ENCODE measurements at regions not wholly inside any gene's neighbourhood (a gene's known extent, or its start where the extent isn't known, plus 50 kb on each side); places are given as distances from the start of the nearest gene placed in this dataset.

GRCh38 chr16:35170061-35170460, 1710.6 kb downstream of the TP53TG3F start:
- peak; percentile 65 for DNase-seq (ENCODE audit: low spot score)

DNA sequence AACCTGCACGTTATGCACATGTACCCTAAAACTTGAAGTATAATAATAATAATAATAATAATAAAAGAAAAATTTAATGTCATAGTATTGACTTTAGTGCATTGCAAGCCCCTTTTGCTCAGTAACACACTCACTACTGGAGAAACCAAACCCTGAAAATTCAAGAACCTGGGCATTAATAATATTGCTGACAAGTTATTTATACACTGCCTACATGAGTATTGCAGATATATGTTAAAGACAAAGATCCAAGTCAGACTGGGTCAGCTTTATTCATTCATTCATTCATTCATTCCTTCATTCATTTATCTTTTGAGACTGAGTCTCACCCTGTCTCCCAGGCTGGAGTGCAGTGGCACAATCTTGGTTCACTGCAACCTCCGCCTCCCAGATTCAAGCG, 1711.2 kb downstream of the TP53TG3F start:
- no peak for DNase-seq (ENCODE audit: low spot score)

DNA sequence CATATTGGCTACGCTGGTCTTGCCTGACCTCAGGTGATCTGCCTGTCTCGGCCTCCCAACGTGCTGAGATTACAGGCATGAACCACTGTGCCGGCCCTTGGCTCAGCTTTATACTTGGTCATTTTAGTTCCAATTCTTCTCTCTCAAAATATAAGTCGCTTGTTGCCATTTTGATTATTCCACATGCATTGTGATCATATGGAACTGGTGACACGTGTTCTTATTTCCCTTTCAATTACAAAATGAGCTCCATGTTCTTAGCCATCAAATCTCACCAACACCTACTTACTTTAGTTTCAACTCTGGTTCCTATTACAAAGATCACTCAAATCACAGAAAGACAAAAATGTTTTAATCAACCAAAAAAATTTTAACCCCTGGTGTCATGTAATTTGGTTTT, 1711.7 kb downstream of the TP53TG3F start:
- no peak for DNase-seq (ENCODE audit: low spot score)

DNA sequence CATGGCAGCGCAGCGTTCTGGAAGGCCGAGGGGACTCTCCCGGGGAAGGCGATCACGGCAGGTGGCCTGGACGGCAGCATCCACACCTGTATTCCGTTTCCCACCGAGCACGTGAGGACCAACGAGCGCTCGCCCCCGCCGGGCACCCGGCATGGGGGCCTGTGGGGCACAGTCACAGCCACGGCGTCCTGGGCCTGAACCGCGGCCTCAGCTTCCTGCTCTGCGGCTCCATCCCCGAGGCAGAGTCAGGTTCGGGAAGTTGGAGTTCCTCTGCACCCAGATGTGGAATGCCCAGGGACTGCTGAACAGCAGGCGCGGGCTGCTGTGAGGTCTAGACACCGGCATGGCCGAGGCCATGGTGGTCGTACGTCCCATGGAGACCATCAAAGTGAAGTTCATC, 1713.9 kb downstream of the TP53TG3F start:
- peak; percentile 57 for DNase-seq (ENCODE audit: low spot score)

DNA sequence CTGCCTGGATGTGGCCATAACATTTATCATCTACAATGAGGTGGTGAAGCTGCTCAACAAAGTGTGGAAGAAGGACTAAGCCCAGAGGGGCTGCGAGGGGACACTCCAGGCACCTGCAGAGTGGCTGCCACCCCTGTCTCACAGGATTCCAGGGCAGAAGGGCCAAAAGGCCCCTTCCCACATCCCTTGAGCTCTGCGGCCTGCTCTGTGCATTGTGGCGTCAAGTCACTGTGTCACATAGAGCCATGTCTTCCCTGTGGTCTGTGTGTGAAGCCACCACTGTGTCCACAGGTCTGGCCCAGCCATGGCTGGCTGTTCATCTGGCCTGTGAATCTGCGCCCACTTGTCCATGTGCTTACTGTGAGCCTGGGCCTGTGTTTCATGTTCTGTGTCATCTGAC, 1714.6 kb downstream of the TP53TG3F start:
- DNase-seq (ENCODE audit: low spot score), result peak; percentile 45

DNA sequence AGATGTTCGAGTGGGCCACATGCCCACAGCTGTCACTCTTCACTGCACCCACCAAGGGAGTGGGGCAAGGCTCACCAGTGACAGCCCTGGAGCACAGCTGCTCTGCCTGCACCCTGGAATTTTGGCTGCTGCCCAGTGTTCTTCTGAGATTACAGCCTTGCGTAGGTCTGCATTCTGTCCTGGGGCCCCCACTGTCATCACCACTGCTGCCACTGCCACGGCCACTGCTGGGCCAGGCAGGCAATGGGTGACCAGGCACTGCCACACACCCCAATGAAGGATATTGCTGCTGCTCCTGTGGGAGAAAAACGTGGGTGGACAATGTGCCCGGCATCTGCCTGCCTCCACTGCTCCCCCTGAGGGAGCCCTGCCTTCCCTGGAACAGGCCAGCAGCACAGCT, 1717.0 kb downstream of the TP53TG3F start:
- peak; percentile 69 for DNase-seq (ENCODE audit: low spot score)

DNA sequence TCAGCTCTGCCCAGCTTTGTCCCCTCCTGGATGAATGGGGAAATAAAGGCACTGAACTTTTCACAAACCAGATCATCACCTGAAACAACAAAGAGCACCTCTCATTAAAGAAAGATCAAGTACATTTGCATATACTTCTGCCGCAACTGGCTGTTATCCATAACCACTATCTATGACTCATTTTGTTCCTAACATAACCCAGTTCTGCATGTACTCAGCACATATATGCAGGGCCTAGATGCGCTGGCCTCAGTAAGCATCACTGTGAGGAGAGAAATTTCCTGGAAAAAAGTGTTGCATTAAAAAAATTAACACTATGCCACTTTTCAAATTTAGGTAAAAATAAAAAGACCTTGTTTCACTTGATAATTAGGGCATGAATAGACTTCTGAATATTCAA, 1718.4 kb downstream of the TP53TG3F start:
- DNase-seq (ENCODE audit: low spot score), result no peak

- peak; percentile 43 for DNase-seq (ENCODE audit: low spot score)
These were observed 1721.6 kb downstream of the TP53TG3F start for GRCh38 chr16:35180970-35181369.

DNA sequence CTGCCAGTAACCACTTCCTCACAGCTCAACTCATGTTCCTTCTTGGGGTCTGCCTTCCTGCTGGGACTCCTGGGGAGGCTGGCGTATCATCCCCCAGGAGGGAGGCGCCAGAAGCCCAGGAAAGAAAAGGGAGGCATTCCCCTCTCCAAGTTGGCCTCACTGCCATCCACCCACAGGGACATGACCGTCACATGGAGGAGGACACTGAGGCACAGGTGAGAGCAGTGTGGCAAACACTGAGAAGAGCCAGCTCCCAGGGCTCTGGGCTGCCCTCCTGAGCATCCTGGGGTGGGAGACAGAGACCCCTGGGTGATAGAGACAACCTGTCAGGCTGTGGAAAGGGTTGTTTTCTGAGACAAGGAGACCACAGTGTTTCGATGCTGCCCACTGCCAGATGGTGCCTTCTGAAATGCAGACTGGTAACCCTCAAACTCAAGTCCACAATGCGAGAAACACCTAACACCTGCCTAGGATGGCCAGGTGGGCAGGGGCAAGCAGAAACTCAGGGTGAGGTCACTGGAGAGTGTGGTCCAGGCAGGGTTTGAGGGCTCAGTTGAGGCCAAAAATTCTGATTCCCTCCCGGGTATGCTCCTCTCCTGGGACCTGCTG, 1722.1 kb downstream of the TP53TG3F start:
- DNase-seq (ENCODE audit: low spot score), result peak; percentile 49

DNA sequence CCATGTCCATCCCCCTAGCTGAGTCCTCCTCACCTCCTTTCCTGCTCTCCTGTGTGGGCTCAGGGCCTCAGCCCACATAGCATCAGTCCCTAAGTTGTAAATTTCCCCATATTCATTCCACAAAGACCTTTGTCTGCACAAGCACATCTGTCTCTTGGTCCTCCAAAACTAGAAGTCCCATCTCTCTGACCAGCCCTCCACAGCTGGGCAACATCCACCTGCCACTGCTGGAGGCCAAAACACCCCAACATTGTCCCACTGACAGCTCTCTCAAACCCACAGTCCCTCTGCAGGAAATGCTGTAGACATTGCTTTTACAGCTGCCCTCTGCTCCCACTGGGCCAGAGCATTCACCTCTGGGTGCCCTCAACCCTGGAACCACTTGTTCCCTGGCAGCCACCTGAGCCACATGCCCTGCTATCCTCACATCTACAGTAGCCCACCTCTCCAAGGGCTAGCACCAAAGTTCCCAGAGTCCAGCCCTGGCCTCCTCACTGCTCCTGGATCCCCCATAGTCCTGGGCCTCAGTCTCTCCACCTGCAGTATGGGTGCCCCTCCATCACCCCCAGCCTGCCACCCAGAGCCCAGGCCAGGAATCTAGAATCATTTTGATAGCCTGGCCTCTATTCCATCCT, 1722.7 kb downstream of the TP53TG3F start:
- no peak for DNase-seq (ENCODE audit: low spot score)

- peak; percentile 72 for DNase-seq (ENCODE audit: low spot score)
These were observed 1723.6 kb downstream of the TP53TG3F start for GRCh38 chr16:35182943-35183550.

DNA sequence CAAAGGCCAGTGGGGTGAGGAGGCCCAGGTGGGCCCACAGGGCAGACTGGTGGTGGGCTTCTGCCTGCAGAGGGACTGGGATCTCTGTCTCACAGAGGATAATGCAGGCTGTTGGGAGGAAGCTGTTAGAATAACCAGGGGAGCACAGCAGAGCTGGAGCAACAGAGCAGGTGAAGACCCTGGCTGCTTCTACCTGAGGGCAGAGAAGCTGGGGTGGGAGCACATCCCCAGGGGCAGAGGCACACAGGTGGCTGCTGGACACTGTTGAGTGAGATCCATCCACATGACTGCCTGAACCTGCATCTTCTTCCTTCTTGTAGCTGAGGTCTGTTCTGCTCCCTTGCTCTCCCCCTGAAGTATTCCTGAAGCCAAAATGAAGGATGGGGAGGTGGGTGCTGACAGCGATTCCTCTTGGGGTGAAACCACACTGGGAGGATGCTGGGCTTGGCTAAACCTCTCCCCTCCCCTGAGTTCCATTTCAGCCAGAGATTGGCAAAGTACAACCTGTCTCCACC, 1725.0 kb downstream of the TP53TG3F start:
- DNase-seq (ENCODE audit: low spot score), result no peak

DNA sequence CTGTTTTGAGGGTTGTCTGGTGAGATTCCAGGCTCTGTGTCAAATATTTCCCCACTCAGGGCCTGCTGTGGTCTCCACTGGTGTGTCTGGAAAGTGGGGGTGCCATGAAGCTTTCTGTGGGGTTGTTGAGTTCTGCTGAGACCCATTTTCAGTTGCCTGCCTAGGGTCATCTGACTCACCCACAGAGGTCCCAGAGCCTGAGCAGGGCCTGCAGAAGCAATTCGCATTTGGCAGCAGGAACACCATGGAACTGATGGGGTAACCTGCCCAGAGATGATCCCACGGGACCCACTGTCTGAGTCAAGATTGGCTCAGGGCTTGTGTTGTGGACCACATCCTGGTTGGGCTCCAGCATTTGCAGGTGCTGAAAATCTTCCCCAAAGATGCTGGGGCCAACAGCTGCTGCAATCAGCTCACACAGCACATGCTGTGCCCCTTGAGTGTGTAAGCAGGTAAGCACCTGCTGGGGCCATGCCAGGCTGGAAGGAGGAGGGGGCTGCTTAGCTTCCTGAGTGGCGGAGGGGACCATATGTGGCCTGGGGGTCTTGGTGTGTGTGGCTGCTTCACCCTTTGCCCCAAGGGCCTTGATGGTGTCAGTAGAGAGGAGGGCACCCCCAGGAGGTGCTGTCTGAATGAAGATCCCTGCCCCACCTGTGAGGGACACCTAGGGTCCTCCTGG, 1726.1 kb downstream of the TP53TG3F start:
- no peak for DNase-seq (ENCODE audit: low spot score)

- DNase-seq (ENCODE audit: low spot score), result no peak
These were observed 1726.8 kb downstream of the TP53TG3F start for GRCh38 chr16:35186045-35186759.

GRCh38 chr16:35187665-35188225, 1728.3 kb downstream of the TP53TG3F start:
- DNase-seq (ENCODE audit: low spot score), result no peak

GRCh38 chr16:35188288-35189155, 1729.1 kb downstream of the TP53TG3F start:
- no peak for DNase-seq (ENCODE audit: low spot score)

GRCh38 chr16:35192993-35193392, 1733.6 kb downstream of the TP53TG3F start:
- DNase-seq (ENCODE audit: low spot score), result no peak

DNA sequence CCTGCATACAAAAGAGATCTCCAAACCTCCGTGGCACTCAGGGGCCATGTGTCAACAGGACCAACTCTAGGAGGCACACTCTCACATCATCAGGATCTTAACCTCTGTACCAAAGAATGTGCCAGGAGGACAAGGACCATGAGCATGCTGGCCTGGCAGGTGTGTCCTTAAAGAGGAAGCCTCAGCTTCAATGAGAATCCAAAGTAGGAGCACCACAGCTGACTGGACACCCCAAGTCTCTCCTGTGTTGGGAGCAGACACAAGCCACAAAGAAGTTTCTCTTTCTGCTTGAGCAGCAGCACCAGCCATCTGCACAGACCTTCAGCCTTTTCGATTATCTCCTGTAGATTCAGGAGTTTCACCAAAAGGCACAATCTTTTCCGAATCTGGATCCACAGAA, 1734.5 kb downstream of the TP53TG3F start:
- no peak for DNase-seq (ENCODE audit: low spot score)

GRCh38 chr16:35194681-35195080, 1735.3 kb downstream of the TP53TG3F start:
- DNase-seq (ENCODE audit: low spot score), result no peak

Measured in mesenteric fat pad (tissue), 1 donor.